ENCODE measurements at regions not wholly inside any gene's neighbourhood (a gene's known extent, or its start where the extent isn't known, plus 50 kb on each side); places are given as distances from the start of the nearest gene placed in this dataset.

DNA sequence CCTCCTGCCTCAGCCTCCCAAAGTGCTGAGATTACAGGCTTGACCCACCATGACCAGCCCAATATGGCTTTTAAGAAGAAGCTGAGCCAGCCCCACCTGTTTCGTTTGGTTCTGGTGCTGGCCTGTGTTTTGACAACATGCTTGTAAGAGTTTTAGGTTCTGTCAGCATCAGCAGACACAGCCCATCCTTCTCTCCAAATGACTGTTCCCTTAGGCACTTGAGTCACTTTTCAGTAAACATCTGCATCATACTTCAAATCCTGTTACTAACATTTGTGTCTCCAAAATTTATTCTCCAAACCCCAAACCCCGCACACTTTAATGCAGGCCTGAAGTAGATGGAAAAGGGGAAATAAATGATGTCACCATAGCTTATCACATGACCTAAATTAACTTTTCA, 1118.5 kb downstream of the TSN start:
- TF ChIP-seq, protein P1, sequence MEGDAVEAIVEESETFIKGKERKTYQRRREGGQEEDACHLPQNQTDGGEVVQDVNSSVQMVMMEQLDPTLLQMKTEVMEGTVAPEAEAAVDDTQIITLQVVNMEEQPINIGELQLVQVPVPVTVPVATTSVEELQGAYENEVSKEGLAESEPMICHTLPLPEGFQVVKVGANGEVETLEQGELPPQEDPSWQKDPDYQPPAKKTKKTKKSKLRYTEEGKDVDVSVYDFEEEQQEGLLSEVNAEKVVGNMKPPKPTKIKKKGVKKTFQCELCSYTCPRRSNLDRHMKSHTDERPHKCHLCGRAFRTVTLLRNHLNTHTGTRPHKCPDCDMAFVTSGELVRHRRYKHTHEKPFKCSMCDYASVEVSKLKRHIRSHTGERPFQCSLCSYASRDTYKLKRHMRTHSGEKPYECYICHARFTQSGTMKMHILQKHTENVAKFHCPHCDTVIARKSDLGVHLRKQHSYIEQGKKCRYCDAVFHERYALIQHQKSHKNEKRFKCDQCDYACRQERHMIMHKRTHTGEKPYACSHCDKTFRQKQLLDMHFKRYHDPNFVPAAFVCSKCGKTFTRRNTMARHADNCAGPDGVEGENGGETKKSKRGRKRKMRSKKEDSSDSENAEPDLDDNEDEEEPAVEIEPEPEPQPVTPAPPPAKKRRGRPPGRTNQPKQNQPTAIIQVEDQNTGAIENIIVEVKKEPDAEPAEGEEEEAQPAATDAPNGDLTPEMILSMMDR (IDR thresholded peaks at IDR 0.05), result no peak
- no peak for TF ChIP-seq POLR2A (IDR thresholded peaks at IDR 0.05)

Data from esophagus squamous epithelium (tissue), 4 donors.